Fibroblast of mammary gland (primary cell): ENCODE measurements at regions not wholly inside any gene's neighbourhood (a gene's known extent, or its start where the extent isn't known, plus 50 kb on each side); places are given as distances from the start of the nearest gene placed in this dataset.

Source experiments
- DNase-seq: peaks from one replicate; pipeline ENCODE4 v3.0.0-alpha.2; 2010; ENCODE audit warnings: low read depth
- H3K4me3 ChIP-seq: 2 replicates; pipeline ENCODE4 v1.5.1; 2011; ENCODE audit warnings: low read depth, mild to moderate bottlenecking, low read length, moderate library complexity; ENCODE audit not compliant: control insufficient read depth
- TF ChIP-seq, protein P1 (sequence below): conservative IDR thresholded peaks from 2 replicates; pipeline ENCODE4 v1.5.1; 2011; ENCODE audit warnings: low read depth, low read length, inconsistent platforms; ENCODE audit not compliant: control insufficient read depth, insufficient read depth

GRCh38 chr10:3539696-3540383, 245.2 kb downstream of the KLF6 start:
- DNase-seq = no peak
- H3K4me3 ChIP-seq = no peak overlapping the region
- TF ChIP-seq, protein P1, sequence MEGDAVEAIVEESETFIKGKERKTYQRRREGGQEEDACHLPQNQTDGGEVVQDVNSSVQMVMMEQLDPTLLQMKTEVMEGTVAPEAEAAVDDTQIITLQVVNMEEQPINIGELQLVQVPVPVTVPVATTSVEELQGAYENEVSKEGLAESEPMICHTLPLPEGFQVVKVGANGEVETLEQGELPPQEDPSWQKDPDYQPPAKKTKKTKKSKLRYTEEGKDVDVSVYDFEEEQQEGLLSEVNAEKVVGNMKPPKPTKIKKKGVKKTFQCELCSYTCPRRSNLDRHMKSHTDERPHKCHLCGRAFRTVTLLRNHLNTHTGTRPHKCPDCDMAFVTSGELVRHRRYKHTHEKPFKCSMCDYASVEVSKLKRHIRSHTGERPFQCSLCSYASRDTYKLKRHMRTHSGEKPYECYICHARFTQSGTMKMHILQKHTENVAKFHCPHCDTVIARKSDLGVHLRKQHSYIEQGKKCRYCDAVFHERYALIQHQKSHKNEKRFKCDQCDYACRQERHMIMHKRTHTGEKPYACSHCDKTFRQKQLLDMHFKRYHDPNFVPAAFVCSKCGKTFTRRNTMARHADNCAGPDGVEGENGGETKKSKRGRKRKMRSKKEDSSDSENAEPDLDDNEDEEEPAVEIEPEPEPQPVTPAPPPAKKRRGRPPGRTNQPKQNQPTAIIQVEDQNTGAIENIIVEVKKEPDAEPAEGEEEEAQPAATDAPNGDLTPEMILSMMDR = no peak

DNA sequence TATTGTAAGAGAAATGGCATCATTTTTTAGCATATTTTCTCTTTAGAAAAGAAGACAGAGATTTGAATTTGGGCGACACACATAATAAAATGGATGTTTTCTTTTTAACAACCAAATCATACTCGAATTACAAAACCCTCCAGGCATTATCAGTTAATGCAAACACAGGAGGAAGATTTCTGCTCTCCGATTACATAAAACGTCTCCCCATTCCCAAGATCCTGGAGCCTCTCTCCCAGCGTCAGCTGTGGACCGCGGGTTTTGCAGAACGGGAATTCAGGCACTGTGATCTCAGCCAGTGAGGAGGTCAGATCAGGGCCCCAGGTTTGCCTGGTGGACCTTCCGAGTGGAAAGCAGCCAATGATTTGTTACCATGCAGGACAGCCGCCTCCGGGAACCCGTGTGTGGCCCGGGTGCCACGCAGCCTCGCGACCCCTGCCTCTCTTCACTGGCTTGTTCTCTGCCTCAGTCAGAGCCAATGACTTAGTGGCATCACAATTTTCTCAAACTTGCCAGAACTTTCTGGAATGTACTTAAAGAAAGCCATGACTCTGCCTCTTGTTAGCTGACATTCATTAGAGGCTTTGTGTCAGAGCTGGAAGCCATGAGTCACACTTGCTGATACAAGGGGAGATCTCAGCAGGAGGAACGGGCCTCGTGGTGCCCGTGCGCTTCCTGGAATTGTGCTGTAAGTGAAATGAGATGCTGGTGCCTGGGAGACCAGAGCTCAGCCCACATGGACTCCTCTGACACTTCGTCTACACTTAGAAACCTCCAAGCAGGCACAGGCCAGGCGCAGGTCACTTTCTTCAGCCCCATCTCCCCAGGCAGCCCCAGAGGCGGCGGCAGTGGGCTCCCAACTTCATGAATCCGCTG, 246.1 kb downstream of the KLF6 start:
- no peak overlapping the region for H3K4me3 ChIP-seq
- TF ChIP-seq, protein P1 = no peak
- DNase-seq = peak; percentile 97

- TF ChIP-seq, protein P1 = no peak
- no peak overlapping the region for H3K4me3 ChIP-seq
- DNase-seq = no peak
Observed at GRCh38 chr10:3538291-3538655, 246.7 kb downstream of the KLF6 start.

DNA sequence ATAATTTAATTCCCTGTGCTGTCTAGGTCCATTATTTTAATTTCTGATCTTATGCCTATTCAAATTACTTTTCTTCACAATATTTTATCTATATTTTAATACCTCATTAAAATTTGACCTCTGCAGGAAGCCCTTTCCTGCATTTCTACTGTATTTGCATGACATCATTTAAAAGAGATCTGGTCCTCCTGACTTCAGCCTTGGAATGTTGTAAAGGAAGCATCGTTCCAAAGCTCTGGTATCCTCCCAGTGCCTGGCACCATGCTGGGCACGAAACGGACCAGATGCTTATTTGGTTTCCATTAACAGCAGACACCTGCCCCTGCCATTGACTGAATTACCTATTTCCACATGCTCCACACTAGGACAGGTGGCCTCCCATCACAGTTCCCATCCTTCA, 247.5 kb downstream of the KLF6 start:
- TF ChIP-seq, protein P1 = no peak
- no peak overlapping the region for H3K4me3 ChIP-seq
- no peak for DNase-seq

DNA sequence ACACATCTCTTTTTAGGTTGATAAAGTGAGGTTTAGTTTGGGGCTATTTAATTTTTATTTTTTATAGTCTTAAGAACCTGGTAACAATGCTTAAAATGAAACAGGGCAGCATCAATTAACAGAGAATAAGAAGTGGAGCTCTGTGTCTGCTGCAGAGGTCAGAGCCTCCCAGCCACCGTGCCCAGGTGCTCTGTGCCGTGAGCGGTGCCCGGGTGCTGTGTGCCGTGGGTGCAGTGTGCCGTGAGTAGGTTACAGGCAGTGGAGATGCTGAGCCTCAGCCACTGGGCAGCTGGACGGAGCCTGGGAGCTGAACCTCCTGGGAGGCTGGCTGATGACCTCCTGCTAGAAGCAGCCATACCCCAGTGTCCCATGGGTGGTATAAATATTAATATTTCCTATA, 250.0 kb downstream of the KLF6 start:
- H3K4me3 ChIP-seq = no peak overlapping the region
- no peak for DNase-seq
- TF ChIP-seq, protein P1 = no peak

DNA sequence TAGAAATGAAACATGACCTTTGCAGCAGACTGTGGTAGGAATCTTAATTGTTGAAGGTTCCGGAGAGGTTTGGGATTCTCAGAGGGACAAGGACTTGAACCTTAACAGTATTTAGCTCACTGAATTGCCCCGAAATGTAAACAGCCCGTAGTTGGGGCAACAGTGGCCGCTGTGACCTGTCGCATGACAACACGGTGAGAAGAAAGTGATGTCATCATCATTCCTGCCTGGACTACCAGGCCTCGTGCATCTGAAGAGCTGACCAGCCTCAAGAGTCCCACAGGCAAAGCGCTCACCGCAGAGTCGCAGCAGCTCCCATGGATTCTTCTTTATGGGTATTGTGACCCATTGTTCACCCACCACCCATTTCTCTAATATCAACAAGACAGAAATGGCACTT, 250.6 kb downstream of the KLF6 start:
- TF ChIP-seq, protein P1 = no peak
- DNase-seq = no peak
- no peak overlapping the region for H3K4me3 ChIP-seq
